HEK293 (cell line): ENCODE measurements at regions not wholly inside any gene's neighbourhood (a gene's known extent, or its start where the extent isn't known, plus 50 kb on each side); places are given as distances from the start of the nearest gene placed in this dataset.

Experiments
- CTCF ChIA-PET: fragments of 350-600 bp; formaldehyde crosslinking; extraction: SDS; loops from one replicate; lab custom pipeline; 2021; ENCODE audit warnings: antibody characterized with exemption; lab: Yijun Ruan, JAX
- POLR2A ChIA-PET: fragments of 300-600 bp; formaldehyde crosslinking; extraction: SDS; loops from one replicate; lab custom pipeline; 2020; ENCODE audit warnings: antibody characterized with exemption, inconsistent platforms; lab: Yijun Ruan, JAX
- H3K27ac ChIP-seq: fragments of 200-500 bp; sonication (Bioruptor generic); 2 replicates; pipeline ENCODE4 v1.5.1; 2014; ENCODE audit warnings: low read depth, low read length, control low read depth, inconsistent platforms; ENCODE audit errors: extremely low read depth
- H3K36me3 ChIP-seq, 2 experiments: fragments of 200-500 bp in 1 of 2; sonication (Bioruptor generic) in 1 of 2; 1 replicate in 1 of 2; 2 replicates in 1 of 2; pipeline ENCODE4 v1.5.1; 2014 to 2017; ENCODE audit warnings: inconsistent platforms in 2 of 2, low read length in 2 of 2; ENCODE audit not compliant: control insufficient read depth in 2 of 2, insufficient read depth in 1 of 2
- H3K4me1 ChIP-seq: fragments of 200-500 bp; sonication (Bioruptor generic); 2 replicates; pipeline ENCODE4 v1.5.1; 2014; ENCODE audit warnings: mild to moderate bottlenecking, low read length, inconsistent platforms; ENCODE audit not compliant: control insufficient read depth, insufficient read depth
- H3K4me3 ChIP-seq: 2 replicates; pipeline ENCODE4 v1.5.1; 2011; ENCODE audit warnings: low read depth, mild to moderate bottlenecking, control low read depth, low read length, moderate library complexity
- H3K9me3 ChIP-seq: fragments of 200-500 bp; sonication (Bioruptor generic); 2 replicates; pipeline ENCODE4 v1.5.1; 2014; ENCODE audit warnings: low read depth, low read length, inconsistent platforms; ENCODE audit not compliant: control insufficient read depth, insufficient read depth
- GFI1B ChIP-seq: fragments of 450-650 bp; formaldehyde crosslinking; IDR thresholded peaks from 2 replicates; pipeline ENCODE4 v1.5.1; 2016; ENCODE audit warnings: missing biosample characterization, missing genetic modification characterization
- GLIS1 ChIP-seq: fragments of 450-650 bp; formaldehyde crosslinking; IDR thresholded peaks from 2 replicates; pipeline ENCODE4 v1.5.1; 2016; ENCODE audit warnings: missing biosample characterization, missing genetic modification characterization
- KLF9 ChIP-seq: fragments of 450-650 bp; formaldehyde crosslinking; IDR thresholded peaks from 2 replicates; pipeline ENCODE4 v1.5.1; 2016; ENCODE audit warnings: missing biosample characterization, missing genetic modification characterization, low read depth
- MYNN ChIP-seq: fragments of 450-650 bp; formaldehyde crosslinking; IDR thresholded peaks from 2 replicates; pipeline ENCODE4 v1.5.1; 2016; ENCODE audit warnings: missing biosample characterization, missing genetic modification characterization, borderline replicate concordance
- MZF1 ChIP-seq: fragments of 450-650 bp; formaldehyde crosslinking; IDR thresholded peaks from 2 replicates; pipeline ENCODE4 v1.5.1; 2017; ENCODE audit warnings: missing biosample characterization, missing genetic modification characterization, borderline replicate concordance
- PBX3 ChIP-seq: sonication (generic); formaldehyde crosslinking; IDR thresholded peaks from 2 replicates; pipeline ENCODE4 v1.8.1; 2022; ENCODE audit warnings: mild to moderate bottlenecking, moderate library complexity, missing genetic modification reagents
- REST ChIP-seq: fragments of 450-650 bp; formaldehyde crosslinking; IDR thresholded peaks from 2 replicates; pipeline ENCODE4 v1.5.1; 2016; ENCODE audit warnings: missing biosample characterization, missing genetic modification characterization
- WT1 ChIP-seq: fragments of 450-650 bp; formaldehyde crosslinking; IDR thresholded peaks from 2 replicates; pipeline ENCODE4 v1.5.1; 2016; ENCODE audit warnings: missing biosample characterization, missing genetic modification characterization
- ZBTB10 ChIP-seq: fragments of 450-650 bp; formaldehyde crosslinking; IDR thresholded peaks from 2 replicates; pipeline ENCODE4 v1.5.1; 2016; ENCODE audit warnings: missing biosample characterization, missing genetic modification characterization
- ZBTB26 ChIP-seq: fragments of 450-650 bp; formaldehyde crosslinking; optimal IDR thresholded peaks from 2 replicates; pipeline ENCODE3; 2016; ENCODE audit warnings: missing biosample characterization, mild to moderate bottlenecking, missing genetic modification characterization
- ZBTB8A ChIP-seq: fragments of 450-650 bp; formaldehyde crosslinking; IDR thresholded peaks from 2 replicates; pipeline ENCODE4 v1.5.1; 2016; ENCODE audit warnings: missing biosample characterization, missing genetic modification characterization
- ZFP41 ChIP-seq: fragments of 450-650 bp; formaldehyde crosslinking; IDR thresholded peaks from 2 replicates; pipeline ENCODE4 v1.5.1; 2016; ENCODE audit warnings: missing biosample characterization, missing genetic modification characterization, borderline replicate concordance
- ZNF184 ChIP-seq: fragments of 450-650 bp; IDR thresholded peaks from 2 replicates; pipeline ENCODE4 v1.5.1; 2018; ENCODE audit warnings: missing biosample characterization, mild to moderate bottlenecking, missing genetic modification characterization
- ZNF19 ChIP-seq: fragments of 450-650 bp; formaldehyde crosslinking; IDR thresholded peaks from 2 replicates; pipeline ENCODE4; 2016; ENCODE audit warnings: missing biosample characterization, missing genetic modification characterization, low read depth
- ZNF2 ChIP-seq: fragments of 450-650 bp; formaldehyde crosslinking; IDR thresholded peaks from 2 replicates; pipeline ENCODE4 v1.5.1; 2016; ENCODE audit warnings: missing biosample characterization, missing genetic modification characterization
- ZNF280C ChIP-seq: fragments of 450-650 bp; formaldehyde crosslinking; IDR thresholded peaks from 2 replicates; pipeline ENCODE4 v1.5.1; 2016; ENCODE audit warnings: missing biosample characterization, missing genetic modification characterization
- ZNF426 ChIP-seq: fragments of 450-650 bp; formaldehyde crosslinking; IDR thresholded peaks from 2 replicates; pipeline ENCODE4 v1.5.1; 2017; ENCODE audit warnings: missing biosample characterization, missing genetic modification characterization, mild to moderate bottlenecking, inconsistent platforms, moderate library complexity
- ZNF433 ChIP-seq: fragments of 450-650 bp; formaldehyde crosslinking; IDR thresholded peaks from 2 replicates; pipeline ENCODE4 v1.5.1; 2016; ENCODE audit warnings: missing biosample characterization, missing genetic modification characterization, low read depth
- ZNF639 ChIP-seq: fragments of 450-650 bp; formaldehyde crosslinking; IDR thresholded peaks from 2 replicates; pipeline ENCODE4 v1.5.1; 2016; ENCODE audit warnings: missing biosample characterization, missing genetic modification characterization
- ZNF707 ChIP-seq: fragments of 450-650 bp; formaldehyde crosslinking; IDR thresholded peaks from 2 replicates; pipeline ENCODE4 v1.5.1; 2016; ENCODE audit warnings: missing biosample characterization, missing genetic modification characterization
- ZSCAN4 ChIP-seq: fragments of 450-650 bp; formaldehyde crosslinking; IDR thresholded peaks from 2 replicates; pipeline ENCODE4 v1.5.1; 2017; ENCODE audit warnings: missing biosample characterization, missing genetic modification characterization

GRCh38 chr6:103139377-103139776 is 1720.3 kb downstream of the HACE1 start:
- Histone ChIP-seq H3K4me3 (no peak overlapping the region), H3K27ac (no peak overlapping the region), H3K4me1 (no peaks in the 10 kb centered on the region), H3K36me3 (no peaks in the 10 kb centered on the region), H3K9me3 (no peaks in the 10 kb centered on the region)
- CTCF ChIA-PET = no interaction called here
- POLR2A ChIA-PET = no interaction called here
- TF ChIP-seq MYNN (tag by site-specific recombination) (no peak), PBX3 (CRISPR knock-in tag) (no peak), ZNF280C (no peak), ZBTB10 (tag by site-specific recombination) (no peak), MZF1 (tag by site-specific recombination) (no peak), ZBTB26 (tag by site-specific recombination) (no peak), KLF9 (no peak), ZFP41 (no peak), ZNF184 (tag by site-specific recombination) (no peak), ZNF433 (tag by site-specific recombination) (no peak), ZNF19 (tag by site-specific recombination) (no peak)

- H3K27ac ChIP-seq = no peak overlapping the region
- ChIA-PET POLR2A (no interaction called here), CTCF (interaction anchor here (0.5 to 3.1 kb wide), 7 partner anchors 10 to 420 kb away, joined by 3 to 36 read pairs (median 3); no protein-coding TSS in a partner anchor)
- H3K4me3 ChIP-seq = no peak overlapping the region
- H3K9me3 ChIP-seq = no peaks in the 10 kb centered on the region
- H3K36me3 ChIP-seq = no peaks in the 10 kb centered on the region
- H3K4me1 ChIP-seq = no peaks in the 10 kb centered on the region
- no peak for TF ChIP-seq WT1 (tag by site-specific recombination)
- TF ChIP-seq ZNF2 (tag by site-specific recombination) = no peak
- no peak for TF ChIP-seq ZBTB8A (tag by site-specific recombination)
- TF ChIP-seq REST (tag by site-specific recombination) = no peak
- no peak for TF ChIP-seq ZNF426 (tag by site-specific recombination)
- TF ChIP-seq GLIS1 = no peak
- TF ChIP-seq ZSCAN4 = no peak
- no peak for TF ChIP-seq ZNF707 (tag by site-specific recombination)
- no peak for TF ChIP-seq ZNF639 (tag by site-specific recombination)
- TF ChIP-seq GFI1B = no peak
Measured at GRCh38 chr6:103124471-103124870, 1731.0 kb downstream of the GRIK2 start.
